T-cell (primary cell): ENCODE measurements at regions not wholly inside any gene's neighbourhood (a gene's known extent, or its start where the extent isn't known, plus 50 kb on each side); places are given as distances from the start of the nearest gene placed in this dataset.
"Not testable (repeated sequence)": the region's sequence is repeated elsewhere in the genome, so short reads cannot be mapped to it uniquely, and the experiment has no call there.

Experiments used
- ATAC-seq, 4 experiments: fragments of 200-7000 bp in 3 of 4; fragments of 150-1000 bp in 1 of 4; cut with Tn5 transposase; replicated peaks in 1 of 4; 1 replicate in 3 of 4; 2 replicates in 1 of 4; pipeline ENCODE4 v1.10.0; 2021; ENCODE audit warnings: moderate library complexity in 3 of 4, mild to moderate bottlenecking in 2 of 4, moderate number of reproducible peaks in 1 of 4
- CTCF ChIA-PET, 2 donors: fragments of 300-600 bp; sonication (Branson Sonifier 250); formaldehyde crosslinking; loops; one replicate each; lab custom pipeline; 2022; ENCODE audit warnings: antibody characterized with exemption in 2 of 2; lab: Charles Lee
- POLR2A ChIA-PET, 2 donors: fragments of 300-600 bp; sonication (Branson Sonifier 250); formaldehyde crosslinking; loops; one replicate each; lab custom pipeline; 2022; ENCODE audit warnings: antibody characterized with exemption in 2 of 2; lab: Charles Lee
- DNase-seq, 35 experiments: peaks; one replicate each; pipeline versions ENCODE4 v3.0.0 to v3.0.0-alpha.2; 2013 to 2023
- H3K27ac ChIP-seq: one replicate; pipeline ENCODE4 v1.5.1; 2013; ENCODE audit warnings: low read length
- H3K27me3 ChIP-seq, 2 experiments: replicated peaks in 1 of 2; 1 replicate in 1 of 2; 2 replicates in 1 of 2; pipeline versions ENCODE4 v1.6.1 to v1.7.0; 2013; ENCODE audit warnings: low read length in 1 of 2, mixed read lengths in 1 of 2; ENCODE audit not compliant: control insufficient read depth in 2 of 2, insufficient read depth in 2 of 2; ENCODE audit errors: extremely low read depth in 1 of 2
- H3K36me3 ChIP-seq, 2 donors: 1 replicate in 1 of 2; 2 replicates in 1 of 2; pipeline versions ENCODE4 v1.6.1 to v1.7.0; 2013; ENCODE audit warnings: low read length in 1 of 2; ENCODE audit not compliant: control insufficient read depth in 2 of 2, insufficient read depth in 1 of 2; ENCODE audit errors: extremely low read depth in 1 of 2
- H3K4me1 ChIP-seq, 2 experiments: 1 replicate in 1 of 2; 2 replicates in 1 of 2; pipeline versions ENCODE4 v1.6.1 to v1.7.0; 2013; ENCODE audit warnings: low read length in 2 of 2, mixed read lengths in 1 of 2; ENCODE audit not compliant: insufficient read depth in 2 of 2, control insufficient read depth in 1 of 2; ENCODE audit errors: extremely low read depth in 1 of 2
- H3K4me3 ChIP-seq, 2 donors: 1 replicate in 1 of 2; 2 replicates in 1 of 2; pipeline versions ENCODE4 v1.5.1 to v1.7.0; 2013; ENCODE audit warnings: mild to moderate bottlenecking in 2 of 2, low read length in 1 of 2, moderate library complexity in 1 of 2; ENCODE audit not compliant: control insufficient read depth in 1 of 2; ENCODE audit errors: extremely low read depth in 1 of 2
- H3K9me3 ChIP-seq: 2 replicates; pipeline ENCODE4 v1.7.0; 2013
- H3K27ac Mint-ChIP-seq, 2 donors: one replicate each; pipeline ENCODE4 v1.8.0; 2020 to 2021; ENCODE audit warnings: mild to moderate bottlenecking in 2 of 2, mixed read lengths in 2 of 2
- H3K27me3 Mint-ChIP-seq, 2 donors: one replicate each; pipeline ENCODE4 v1.8.0; 2021 to 2022; ENCODE audit warnings: mixed read lengths in 2 of 2
- H3K36me3 Mint-ChIP-seq: one replicate; pipeline ENCODE4 v1.8.0; 2021; ENCODE audit warnings: mixed read lengths
- H3K4me1 Mint-ChIP-seq, 3 donors: one replicate each; pipeline ENCODE4 v1.8.0; 2020 to 2022; ENCODE audit warnings: mixed read lengths in 3 of 3, mild to moderate bottlenecking in 1 of 3
- H3K4me3 Mint-ChIP-seq, 3 donors: one replicate each; pipeline ENCODE4 v1.8.0; 2020 to 2022; ENCODE audit warnings: mild to moderate bottlenecking in 3 of 3, mixed read lengths in 3 of 3, moderate library complexity in 3 of 3
- H3K9me3 Mint-ChIP-seq, 3 donors: one replicate each; pipeline ENCODE4 v1.8.0; 2020 to 2022; ENCODE audit warnings: mixed read lengths in 3 of 3
- WGBS: methylation state at CpG from one replicate; pipeline ENCODE4 v1.1.5; 2013; ENCODE audit warnings: missing lambda C conversion rate; ENCODE audit not compliant: insufficient coverage; 5-methylcytosine and 5-hydroxymethylcytosine counted together

DNA sequence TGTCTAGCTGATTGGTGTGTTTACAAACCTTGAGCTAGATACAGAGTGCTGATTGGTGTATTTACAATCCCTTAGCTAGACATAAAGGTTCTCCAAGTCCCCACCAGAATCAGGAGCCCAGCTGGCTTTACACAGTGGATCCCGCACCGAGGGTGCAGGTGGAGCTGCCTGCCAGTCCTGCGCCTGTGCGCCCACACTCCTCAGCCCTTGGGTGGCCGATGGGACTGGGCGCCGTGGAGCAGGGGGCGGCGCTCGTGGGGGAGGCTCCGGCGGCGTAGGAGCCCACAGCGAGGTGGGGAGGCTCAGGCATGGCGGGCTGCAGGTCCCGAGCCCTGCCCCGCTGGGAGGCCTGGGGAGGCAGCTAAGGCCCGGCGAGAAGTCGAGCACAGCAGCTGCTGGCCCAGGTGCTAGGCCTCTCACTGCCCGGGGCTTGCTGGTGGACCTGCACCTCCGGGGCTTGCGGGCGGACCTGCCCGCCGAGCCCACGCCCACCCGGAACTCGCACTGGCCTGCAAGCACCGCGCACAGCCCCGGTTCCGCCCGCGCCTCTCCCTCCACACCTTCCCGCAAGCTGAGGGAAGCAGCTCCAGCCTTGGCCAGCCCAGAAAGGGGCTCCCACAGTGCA, 51.0 kb upstream of the CDYL start:
- H3K9me3 ChIP-seq, H3K4me1 ChIP-seq, H3K9me3 Mint-ChIP-seq, DNase-seq, H3K36me3 Mint-ChIP-seq, H3K27me3 ChIP-seq, CTCF ChIA-PET, H3K36me3 ChIP-seq, H3K4me3 ChIP-seq, H3K4me3 Mint-ChIP-seq, ATAC-seq, H3K27ac ChIP-seq, H3K4me1 Mint-ChIP-seq, H3K27ac Mint-ChIP-seq: not testable (repeated sequence)
- peaks cover 19 to 22% of the 10 kb centered on the region in 2 donors for H3K27me3 Mint-ChIP-seq
- 94% methylated on average over 36 of the region's 36 CpGs for WGBS
- POLR2A ChIA-PET = interaction anchor here in 1 of 2 donors (0.6 kb wide), 1 partner anchor 143 kb away, joined by 3 read pairs; no protein-coding TSS in a partner anchor

GRCh38 chr6:4724727-4725126, 51.5 kb upstream of the CDYL start:
- CTCF ChIA-PET, DNase-seq, H3K9me3 Mint-ChIP-seq, H3K36me3 ChIP-seq, H3K4me1 ChIP-seq, H3K27ac Mint-ChIP-seq, H3K27ac ChIP-seq, H3K4me3 ChIP-seq, H3K9me3 ChIP-seq, H3K4me3 Mint-ChIP-seq, ATAC-seq, H3K4me1 Mint-ChIP-seq, H3K27me3 ChIP-seq, H3K36me3 Mint-ChIP-seq: not testable (repeated sequence)
- POLR2A ChIA-PET = interaction anchor here in 1 of 2 donors (0.6 kb wide), 1 partner anchor 142 kb away, joined by 3 read pairs; no protein-coding TSS in a partner anchor
- WGBS = 88% methylated on average over 1 of the region's 7 CpGs
- H3K27me3 Mint-ChIP-seq = peaks cover 19 to 22% of the 10 kb centered on the region in 2 donors

DNA sequence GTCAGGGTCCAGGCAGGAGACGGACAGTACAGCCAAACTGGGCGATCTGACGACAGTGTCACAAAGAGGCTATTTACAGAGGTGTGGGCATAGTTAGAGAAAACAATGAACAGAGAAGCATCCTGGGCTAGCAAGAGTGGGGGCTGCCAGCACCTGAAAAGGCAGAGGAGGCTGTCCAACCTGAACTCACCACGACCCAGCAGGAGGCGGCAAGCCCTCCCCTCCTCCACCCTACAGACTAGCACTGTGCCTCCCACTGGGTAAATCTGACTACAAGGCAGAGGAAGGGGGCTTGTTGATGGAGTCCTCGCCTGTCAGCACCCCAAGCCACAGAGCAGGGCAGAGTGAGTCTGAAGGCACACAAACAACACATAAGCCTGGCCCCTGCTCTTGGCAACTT, 52.8 kb upstream of the CDYL start:
- no peak for ATAC-seq
- no peak overlapping the region for H3K4me3 ChIP-seq
- WGBS = 100% methylated on average over 4 of the region's 6 CpGs
- no peak overlapping the region for H3K27ac Mint-ChIP-seq
- H3K36me3 Mint-ChIP-seq = no peaks in the 10 kb centered on the region
- no peaks in the 10 kb centered on the region for H3K4me1 ChIP-seq
- no peaks in the 10 kb centered on the region for H3K36me3 ChIP-seq
- peaks cover 0 to 8% of the 10 kb centered on the region in 2 experiments for H3K27me3 ChIP-seq
- DNase-seq = no peak
- CTCF ChIA-PET = no interaction called here
- H3K27ac ChIP-seq = no peak overlapping the region
- H3K9me3 ChIP-seq = no peaks in the 10 kb centered on the region
- H3K4me3 Mint-ChIP-seq = no peak overlapping the region
- no peaks in the 10 kb centered on the region for H3K9me3 Mint-ChIP-seq
- H3K27me3 Mint-ChIP-seq = peaks cover 15% of the 10 kb centered on the region in 2 donors
- POLR2A ChIA-PET = no interaction called here
- peaks cover 0 to 8% (median 4%) of the 10 kb centered on the region in 3 donors for H3K4me1 Mint-ChIP-seq

DNA sequence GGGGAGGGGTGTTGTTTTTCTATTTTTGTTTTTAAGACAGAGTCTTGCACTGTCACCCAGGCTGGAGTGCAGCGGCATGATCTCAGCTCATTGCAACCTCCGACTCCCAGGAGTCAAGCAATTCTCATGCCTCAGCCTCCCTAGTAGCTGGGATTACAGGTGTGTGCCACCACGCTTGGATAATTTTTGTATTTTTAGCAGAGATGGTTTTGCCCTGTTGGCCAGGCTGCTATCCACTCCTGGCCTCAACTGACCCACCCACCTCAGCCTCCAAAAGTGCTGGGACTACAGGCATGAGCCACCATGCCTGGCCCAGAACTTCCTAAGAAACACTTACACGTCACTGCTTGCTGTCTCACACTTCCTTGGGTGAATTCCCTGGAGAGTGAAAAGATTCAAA, 54.8 kb upstream of the CDYL start:
- H3K4me1 ChIP-seq, H3K9me3 ChIP-seq, POLR2A ChIA-PET, H3K4me3 ChIP-seq, H3K27ac Mint-ChIP-seq, H3K27ac ChIP-seq, H3K36me3 ChIP-seq, ATAC-seq, H3K36me3 Mint-ChIP-seq, DNase-seq, H3K9me3 Mint-ChIP-seq, H3K4me3 Mint-ChIP-seq, H3K4me1 Mint-ChIP-seq: not testable (repeated sequence)
- H3K27me3 ChIP-seq = peaks cover 0 to 14% of the 10 kb centered on the region in 2 experiments
- CTCF ChIA-PET = interaction anchor here in 1 of 2 donors (0.8 kb wide), 1 partner anchor 18 kb away, joined by 4 read pairs; no protein-coding TSS in a partner anchor
- WGBS = no CpG with 5 or more reads among the region's 4 CpGs
- peaks cover 10 to 15% of the 10 kb centered on the region in 2 donors for H3K27me3 Mint-ChIP-seq

GRCh38 chr6:4719491-4719890, 56.7 kb upstream of the CDYL start:
- Histone ChIP-seq H3K27me3 (peaks cover 0 to 12% of the 10 kb centered on the region in 2 experiments), H3K4me1 (no peaks in the 10 kb centered on the region), H3K9me3 (no peaks in the 10 kb centered on the region), H3K27ac (no peak overlapping the region), H3K4me3 (no peak overlapping the region), H3K36me3 (no peaks in the 10 kb centered on the region)
- DNase-seq (no peak), ATAC-seq (no peak)
- CTCF ChIA-PET = no interaction called here
- Mint-ChIP-seq H3K9me3 (no peaks in the 10 kb centered on the region), H3K4me3 (no peak overlapping the region), H3K27me3 (peaks cover 10 to 15% of the 10 kb centered on the region in 2 donors), H3K27ac (no peak overlapping the region), H3K36me3 (no peaks in the 10 kb centered on the region), H3K4me1 (no peaks in the 10 kb centered on the region)
- no CpG with 5 or more reads among the region's 1 CpG for WGBS
- POLR2A ChIA-PET = no interaction called here

DNA sequence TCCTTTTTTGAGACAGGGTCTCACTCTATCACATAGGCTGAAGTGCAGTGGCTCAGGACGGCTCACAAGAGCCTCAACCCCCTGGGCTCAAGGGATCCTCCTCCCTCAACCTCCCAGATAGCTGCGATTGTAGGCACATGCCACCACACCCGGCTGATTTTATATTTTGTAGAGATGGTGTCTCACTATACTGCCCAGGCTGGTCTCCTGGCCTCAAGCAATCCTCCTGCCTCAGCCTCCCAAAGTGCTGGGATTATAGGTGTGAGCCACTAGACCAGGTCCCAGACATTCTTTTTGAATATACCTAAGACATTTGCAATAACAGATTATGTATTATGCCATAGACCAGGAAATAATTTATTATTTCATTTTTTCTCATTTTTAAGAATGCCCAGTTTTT, 58.3 kb upstream of the CDYL start:
- Mint-ChIP-seq H3K9me3 (no peaks in the 10 kb centered on the region), H3K27me3 (peaks cover 0 to 7% of the 10 kb centered on the region in 2 donors), H3K4me3 (no peak overlapping the region), H3K36me3 (no peaks in the 10 kb centered on the region), H3K27ac (no peak overlapping the region), H3K4me1 (no peaks in the 10 kb centered on the region)
- Histone ChIP-seq H3K27ac (no peak overlapping the region), H3K9me3 (no peaks in the 10 kb centered on the region), H3K4me1 (no peaks in the 10 kb centered on the region), H3K4me3 (no peak overlapping the region), H3K27me3 (peaks cover 0 to 5% of the 10 kb centered on the region in 2 experiments), H3K36me3 (no peaks in the 10 kb centered on the region)
- CTCF ChIA-PET = interaction anchor here (0.7 kb wide), 2 partner anchors 19 to 445 kb away, joined by 3 to 4 read pairs; no protein-coding TSS in a partner anchor
- no CpG with 5 or more reads among the region's 3 CpGs for WGBS
- ATAC-seq = no peak
- POLR2A ChIA-PET = no interaction called here
- no peak for DNase-seq
